GM19043 (cell line): ENCODE measurements at regions not wholly inside any gene's neighbourhood (a gene's known extent, or its start where the extent isn't known, plus 50 kb on each side); places are given as distances from the start of the nearest gene placed in this dataset.

Source experiments
- ATAC-seq: cut with Tn5 transposase; IDR thresholded peaks from one replicate; pipeline ENCODE4 v1.9.1; 2021; ENCODE audit warnings: low read depth; ENCODE audit not compliant: unreplicated experiment

DNA sequence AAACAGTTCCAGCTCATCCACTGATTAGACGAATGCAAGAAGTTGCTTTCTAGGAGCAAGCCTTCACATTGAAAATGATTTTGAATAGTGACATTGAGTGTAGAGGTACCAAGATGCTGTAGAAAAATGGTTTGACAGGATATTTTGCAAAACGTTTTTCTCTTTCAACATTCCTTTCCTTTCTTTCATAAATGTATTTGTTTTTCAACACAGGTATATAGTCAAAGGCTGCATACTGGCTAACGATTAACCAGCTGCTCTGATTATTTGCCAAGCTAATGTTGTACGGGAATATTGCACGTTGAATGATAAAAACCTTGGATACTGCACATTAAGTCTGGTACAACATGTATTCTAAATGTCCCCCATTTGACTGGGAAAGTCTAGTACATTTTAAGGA lies 78.8 kb upstream of the TENT5A start:
- no peak for ATAC-seq

DNA sequence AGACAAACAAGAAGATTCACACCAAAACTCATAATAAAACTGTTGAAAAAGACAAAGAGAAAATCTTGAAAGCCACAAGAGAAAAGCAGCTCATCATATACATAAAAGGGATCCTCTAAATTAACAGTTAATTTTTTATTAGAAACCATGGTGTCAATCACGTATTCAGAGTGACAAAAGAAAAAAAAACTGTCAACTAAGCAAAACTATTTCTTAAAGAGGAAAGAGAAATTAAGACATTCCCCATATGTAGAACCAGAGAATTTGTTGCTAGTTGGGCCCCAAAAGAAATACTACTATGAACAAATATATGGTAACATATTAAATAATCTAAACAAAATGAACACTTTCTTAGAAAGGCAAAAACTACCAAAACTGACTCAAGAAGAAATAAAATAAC lies 74.3 kb upstream of the TENT5A start:
- ATAC-seq = no peak

DNA sequence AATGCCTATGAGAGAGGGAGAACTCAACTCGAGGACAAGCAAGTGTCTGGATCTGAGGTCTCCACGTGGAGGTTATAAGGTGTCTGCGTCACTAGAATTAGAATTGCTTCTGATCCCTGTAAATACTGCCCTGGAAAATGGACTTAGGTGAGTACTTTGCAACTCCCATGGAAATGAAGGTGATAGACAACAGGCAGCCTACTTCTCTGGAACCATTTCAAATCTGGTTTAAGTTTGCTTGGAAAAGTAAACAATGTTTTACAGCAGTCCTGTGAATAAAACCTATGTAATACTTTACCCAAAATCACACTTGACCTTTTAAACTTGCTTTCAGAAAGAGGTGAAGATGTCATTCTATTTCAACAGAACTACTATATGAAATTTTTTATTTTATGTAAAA lies 70.1 kb upstream of the TENT5A start:
- no peak for ATAC-seq

DNA sequence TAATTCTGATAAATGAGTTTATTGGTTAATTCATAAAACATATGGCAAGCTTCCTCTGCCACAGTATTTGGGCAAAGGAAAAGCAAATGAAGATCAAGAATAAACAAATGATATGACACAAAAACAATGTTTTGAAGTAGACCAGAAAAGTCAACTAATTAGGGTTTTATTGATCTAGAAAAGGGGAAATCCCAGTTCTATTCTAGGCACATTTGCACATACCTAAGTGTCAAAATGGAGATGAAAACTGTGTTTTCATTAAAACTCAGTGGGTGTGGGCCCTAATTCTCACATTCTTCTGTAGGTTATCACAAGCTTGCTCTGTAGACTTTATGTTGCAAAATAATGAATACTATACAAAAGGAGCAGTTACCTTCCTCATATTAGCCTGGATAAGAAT lies 69.0 kb upstream of the TENT5A start:
- no peak for ATAC-seq

DNA sequence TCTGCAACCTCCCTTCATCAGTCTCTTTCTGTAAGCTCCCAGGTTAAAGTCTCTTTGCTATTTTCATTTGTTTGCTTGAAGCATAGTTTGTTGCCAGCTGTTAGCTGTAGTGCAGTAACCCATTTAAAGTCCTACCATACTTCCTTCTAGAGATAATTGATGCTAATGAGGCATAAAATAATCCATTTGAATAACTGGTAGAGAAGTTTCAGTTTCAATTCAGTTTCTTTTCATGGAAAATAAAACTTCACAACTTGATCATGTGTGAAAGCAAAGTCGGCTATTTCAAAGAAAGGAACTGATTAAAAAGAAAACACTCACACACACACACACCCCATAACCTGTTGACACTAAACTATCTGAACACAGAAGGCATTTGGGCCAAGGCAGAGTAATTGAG lies 68.5 kb upstream of the TENT5A start:
- ATAC-seq = no peak

DNA sequence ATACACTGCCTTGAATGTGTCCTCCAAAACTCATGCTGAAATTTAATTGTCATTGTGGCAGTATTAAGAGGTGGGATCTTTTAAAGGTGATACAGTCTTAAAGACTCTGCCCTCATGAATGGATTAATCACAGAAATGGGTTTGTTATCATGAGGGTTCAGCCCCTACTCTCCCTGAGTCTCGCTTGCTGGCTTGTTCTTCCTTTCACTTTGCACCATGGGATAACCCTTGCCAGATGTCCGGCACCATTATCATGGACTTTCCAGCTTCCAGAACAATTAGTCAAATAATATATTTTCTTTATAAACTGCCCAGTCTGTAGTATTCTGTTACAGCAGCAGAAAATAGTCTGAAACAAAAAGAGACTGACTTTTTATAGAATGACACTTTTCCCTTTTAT lies 67.9 kb upstream of the TENT5A start:
- ATAC-seq = no peak

DNA sequence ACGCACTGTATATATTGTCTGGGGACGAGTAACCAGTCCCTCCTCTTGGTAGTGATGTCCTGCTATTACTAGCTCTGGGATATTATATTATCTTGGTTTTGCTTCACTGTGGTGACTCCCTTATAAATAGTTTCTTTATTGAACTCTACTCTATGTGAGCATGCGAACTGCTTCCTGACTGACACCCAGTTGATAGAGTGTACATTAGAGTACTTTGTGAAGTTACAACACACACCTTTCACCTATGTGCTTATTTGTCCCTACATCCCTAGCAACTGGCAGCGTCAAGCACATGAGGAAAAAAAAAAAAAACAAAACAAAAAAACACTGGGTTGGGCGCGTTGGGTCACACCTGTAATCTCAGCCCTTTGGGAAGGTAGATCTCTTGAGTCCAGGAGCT lies 67.3 kb upstream of the TENT5A start:
- no peak for ATAC-seq

DNA sequence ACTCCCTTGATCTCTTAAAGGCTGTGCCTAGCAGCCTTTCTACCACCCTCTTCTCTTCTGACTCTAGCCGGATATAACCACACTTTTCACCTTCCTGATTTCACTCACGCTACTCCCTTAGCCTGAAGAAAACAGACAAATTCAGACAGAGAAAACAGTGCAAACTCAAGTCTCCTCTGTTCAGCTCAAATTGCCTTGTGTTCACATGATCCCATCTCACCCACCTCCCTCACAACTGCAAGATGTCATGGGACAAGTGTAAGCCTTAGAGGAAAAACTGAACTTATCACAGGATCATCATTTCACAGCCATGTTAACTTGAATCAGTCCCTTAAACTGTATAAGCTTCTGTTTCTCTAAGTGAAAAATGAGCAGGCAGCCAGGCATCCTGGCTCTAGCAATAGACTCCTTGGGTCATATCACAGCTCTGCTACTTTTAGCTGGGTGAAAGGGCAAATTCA lies 66.5 kb upstream of the TENT5A start:
- no peak for ATAC-seq

DNA sequence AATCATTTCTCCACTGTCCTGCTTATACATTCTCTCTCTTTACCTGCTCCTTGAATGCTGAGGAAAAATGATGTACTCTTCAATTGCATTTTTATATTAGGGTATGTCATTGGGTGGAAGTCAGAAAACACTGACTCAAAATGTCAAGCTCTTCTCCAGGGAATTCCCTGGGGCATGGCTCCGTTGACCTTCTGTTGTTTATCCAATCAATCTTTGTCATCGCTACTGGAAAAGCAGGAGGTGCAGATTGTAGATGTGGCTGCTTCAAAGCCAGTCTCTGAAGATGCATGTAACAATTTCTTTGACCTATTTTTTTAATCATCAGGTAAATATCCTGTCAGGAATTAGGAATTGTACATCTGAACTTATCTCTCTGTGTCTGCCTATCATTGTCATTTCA lies 63.9 kb upstream of the TENT5A start:
- ATAC-seq = no peak

DNA sequence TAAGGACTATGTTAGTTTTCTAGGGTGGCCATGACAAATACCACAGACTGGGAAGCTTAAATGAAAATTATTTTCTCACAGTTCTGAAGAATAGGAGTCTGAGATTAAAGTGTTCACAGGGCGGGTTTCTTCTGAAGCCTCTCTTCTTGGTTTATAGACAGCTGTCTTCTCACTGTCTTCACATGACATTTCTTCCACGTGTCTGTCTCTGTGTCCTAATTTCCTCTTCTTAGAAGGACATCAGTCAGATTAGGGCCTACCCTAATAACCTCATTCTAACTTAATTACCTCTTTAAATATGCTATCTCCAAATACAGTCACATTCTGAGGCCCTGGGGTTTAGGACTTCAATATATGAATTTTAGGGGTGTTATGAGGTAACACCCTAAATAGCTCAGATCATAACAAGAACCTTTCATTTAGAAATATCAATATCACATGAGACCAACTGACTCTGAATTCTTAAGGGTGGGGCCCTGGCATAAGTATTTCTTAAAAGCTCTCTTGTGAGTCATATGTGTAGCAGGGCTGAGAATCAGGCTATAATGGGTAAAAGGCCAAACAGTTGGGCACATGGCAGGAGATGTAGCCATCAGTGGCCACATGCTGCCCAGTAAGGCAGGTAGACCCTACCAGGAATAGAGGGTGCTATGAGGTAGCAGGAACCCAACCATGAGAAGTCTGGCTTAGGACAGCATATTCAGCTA lies 62.0 kb upstream of the TENT5A start:
- ATAC-seq = no peak

DNA sequence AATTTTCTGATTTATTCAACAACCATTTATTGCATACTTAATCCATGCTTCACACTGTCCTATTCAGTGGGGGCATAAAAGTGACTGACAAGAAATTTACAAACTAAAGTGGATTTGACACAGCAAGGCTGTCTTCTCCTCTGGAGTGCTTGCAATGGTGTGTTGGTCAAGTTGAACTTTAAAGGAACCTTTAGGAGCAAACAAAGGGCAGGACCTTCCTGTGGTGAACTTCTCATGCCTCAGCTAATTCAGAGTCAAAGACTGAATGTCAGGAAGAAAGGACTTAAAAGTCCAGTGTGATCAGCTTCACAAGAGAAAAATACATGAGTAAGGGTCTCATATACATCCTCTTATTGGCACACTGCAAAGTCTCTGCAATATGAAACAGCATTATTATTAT lies 60.8 kb upstream of the TENT5A start:
- ATAC-seq = no peak

DNA sequence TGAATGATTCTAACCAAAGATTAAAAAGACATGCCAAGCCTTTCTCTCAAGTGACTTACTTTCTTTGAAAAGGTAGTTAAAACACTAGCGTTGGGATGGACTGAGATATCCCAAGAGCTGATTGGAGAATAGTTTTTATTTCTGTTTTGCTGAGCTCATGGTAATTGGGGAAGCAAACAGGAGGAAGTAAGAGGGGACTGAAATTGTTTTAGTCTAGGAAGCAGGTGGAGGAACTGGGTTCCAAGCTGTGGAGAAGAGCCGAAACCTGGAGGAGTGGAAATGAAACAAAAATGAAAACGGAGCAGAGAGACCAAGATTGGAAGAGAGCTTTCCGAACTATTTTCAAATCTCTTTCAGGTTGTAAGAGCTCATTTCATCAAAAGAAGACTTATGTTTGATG lies 59.9 kb upstream of the TENT5A start:
- no peak for ATAC-seq

DNA sequence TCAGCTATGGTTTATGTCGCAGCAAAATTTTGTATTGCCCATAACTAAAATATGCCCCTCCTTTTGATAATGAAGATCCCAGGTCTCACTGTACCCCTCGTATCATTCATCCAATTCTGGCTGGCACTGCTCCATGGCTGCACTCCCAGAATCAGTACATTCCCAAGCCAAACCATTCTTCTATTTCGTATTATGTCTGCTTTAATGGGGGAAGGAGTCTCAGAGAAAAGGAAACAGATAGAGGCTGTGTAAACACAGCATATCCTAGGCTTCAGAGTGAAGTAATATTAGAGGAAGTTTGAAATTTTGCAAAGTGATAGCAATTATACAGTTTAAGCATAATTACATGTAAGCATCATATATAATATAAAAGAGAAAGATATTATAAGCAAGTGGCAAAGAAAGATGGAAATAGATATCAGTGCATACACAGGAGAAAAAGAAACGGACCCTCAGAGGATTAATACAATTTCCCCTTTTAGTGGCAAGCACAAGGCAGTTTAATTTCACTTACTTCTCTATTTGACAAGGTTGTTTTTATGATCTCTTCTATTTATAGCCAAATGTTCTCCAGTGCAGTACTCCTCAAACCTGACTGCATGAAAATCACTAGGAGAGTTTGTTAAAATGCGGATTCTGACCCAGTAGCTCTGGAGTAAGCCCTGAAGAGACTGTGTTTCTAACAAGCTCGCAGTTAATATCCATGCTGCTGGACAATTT lies 56.5 kb upstream of the TENT5A start:
- no peak for ATAC-seq

DNA sequence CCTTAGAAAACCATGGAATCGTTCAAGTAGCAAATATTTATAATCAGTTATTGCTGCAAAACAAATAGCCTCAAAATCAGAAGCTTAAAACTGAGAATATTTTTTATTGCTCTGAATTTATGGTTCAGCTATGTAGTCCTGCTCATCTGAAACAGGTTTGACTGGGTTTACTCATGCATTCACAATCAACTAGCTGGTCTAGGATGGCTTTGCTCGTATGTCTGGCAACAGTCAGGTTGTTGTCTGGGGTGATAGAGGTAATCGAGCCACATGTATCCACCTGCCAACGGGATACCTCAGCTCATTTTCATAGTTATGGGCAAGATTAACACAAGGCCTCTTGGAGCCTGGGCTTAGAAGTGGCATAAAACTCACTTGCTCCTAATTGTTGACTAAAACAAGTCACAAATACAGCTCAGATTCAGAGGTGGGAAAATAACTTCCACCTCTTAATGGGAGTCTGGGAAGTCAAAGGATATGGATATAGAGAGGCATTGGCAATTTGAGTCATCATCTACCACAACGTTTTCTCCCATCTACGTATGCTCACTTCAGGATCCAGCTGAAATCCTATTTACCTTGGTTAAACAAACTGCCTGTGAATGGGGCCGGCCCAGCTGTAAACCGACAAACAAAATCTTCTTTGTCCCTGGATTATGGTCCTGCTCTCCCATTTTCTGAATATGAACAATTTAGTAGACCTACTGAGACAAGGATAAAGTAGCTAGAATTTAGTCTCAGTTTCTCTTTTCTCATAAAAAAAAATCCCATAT lies 54.5 kb upstream of the TENT5A start:
- ATAC-seq = no peak

DNA sequence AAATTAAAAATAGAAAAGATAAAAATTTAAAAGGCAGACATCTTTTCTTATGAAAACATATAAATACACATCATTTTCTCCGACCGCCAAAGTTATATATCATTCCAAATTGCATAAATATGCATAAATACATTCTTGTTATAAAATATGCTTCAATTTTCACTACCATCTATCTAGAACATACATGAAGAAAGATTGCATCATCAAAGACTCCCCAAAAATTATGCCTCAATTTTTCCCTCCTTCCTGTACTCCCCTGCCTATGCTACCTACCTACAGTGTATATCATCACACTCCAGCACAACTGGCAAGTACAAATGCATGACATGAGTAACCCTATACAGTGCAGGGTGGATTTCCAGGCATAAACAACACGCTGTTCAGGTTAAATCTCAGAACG lies 49.9 kb upstream of the TENT5A start:
- no peak for ATAC-seq
